Vagina (tissue), 2 donors: ENCODE measurements at regions not wholly inside any gene's neighbourhood (a gene's known extent, or its start where the extent isn't known, plus 50 kb on each side); places are given as distances from the start of the nearest gene placed in this dataset.
"Not testable (repeated sequence)": the region's sequence is repeated elsewhere in the genome, so short reads cannot be mapped to it uniquely, and the experiment has no call there.

Experiments used
- POLR2A ChIP-seq, 2 donors: fragments of 450-650 bp; IDR thresholded peaks; one replicate each; pipeline ENCODE4 v1.6.1; 2017; ENCODE audit warnings: antibody characterized with exemption in 2 of 2, mild to moderate bottlenecking in 2 of 2, moderate library complexity in 2 of 2
- POLR2AphosphoS5 ChIP-seq, 2 donors: sonication (generic); formaldehyde crosslinking; IDR thresholded peaks; one replicate each; pipeline ENCODE4 v1.9.0; 2017; ENCODE audit warnings: antibody characterized with exemption in 2 of 2, mild to moderate bottlenecking in 2 of 2, low read depth in 1 of 2; ENCODE audit not compliant: insufficient read depth in 1 of 2
- TF ChIP-seq, protein P1 (sequence below), 3 experiments: fragments of 450-650 bp in 2 of 3; fragments of 200-600 bp in 1 of 3; sonication (generic) in 1 of 3; IDR thresholded peaks; one replicate each; pipeline ENCODE4 v1.5.1; 2017 to 2019; ENCODE audit warnings: antibody characterized with exemption in 3 of 3, mild to moderate bottlenecking in 2 of 3, moderate library complexity in 2 of 3

DNA sequence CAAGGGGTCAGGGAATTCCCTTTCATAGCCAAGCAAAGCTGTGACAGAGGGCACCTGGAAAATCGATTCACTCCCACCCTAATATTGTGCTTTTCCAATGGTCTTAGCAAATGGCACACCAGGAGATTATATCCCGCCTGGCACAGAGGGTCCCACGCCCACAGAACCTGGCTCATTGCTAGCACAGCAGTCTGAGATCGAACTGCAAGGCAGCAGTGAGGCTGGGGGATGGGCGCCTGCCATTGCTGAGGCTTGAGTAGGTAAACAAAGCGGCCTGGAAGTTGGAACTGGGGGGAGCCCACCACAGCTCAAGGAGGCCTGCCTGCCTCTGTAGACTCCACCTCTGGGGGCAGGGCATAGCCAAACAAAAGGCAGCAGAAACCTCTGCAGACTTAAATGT is 72.7 kb upstream of the EPHA3 start:
- not testable (repeated sequence) for TF ChIP-seq POLR2A (IDR thresholded peaks at IDR 0.05); POLR2AphosphoS5 (IDR thresholded peaks at IDR 0.05; ENCODE audit: insufficient read depth in 1 of 2, low read depth in 1 of 2)
- TF ChIP-seq, protein P1, sequence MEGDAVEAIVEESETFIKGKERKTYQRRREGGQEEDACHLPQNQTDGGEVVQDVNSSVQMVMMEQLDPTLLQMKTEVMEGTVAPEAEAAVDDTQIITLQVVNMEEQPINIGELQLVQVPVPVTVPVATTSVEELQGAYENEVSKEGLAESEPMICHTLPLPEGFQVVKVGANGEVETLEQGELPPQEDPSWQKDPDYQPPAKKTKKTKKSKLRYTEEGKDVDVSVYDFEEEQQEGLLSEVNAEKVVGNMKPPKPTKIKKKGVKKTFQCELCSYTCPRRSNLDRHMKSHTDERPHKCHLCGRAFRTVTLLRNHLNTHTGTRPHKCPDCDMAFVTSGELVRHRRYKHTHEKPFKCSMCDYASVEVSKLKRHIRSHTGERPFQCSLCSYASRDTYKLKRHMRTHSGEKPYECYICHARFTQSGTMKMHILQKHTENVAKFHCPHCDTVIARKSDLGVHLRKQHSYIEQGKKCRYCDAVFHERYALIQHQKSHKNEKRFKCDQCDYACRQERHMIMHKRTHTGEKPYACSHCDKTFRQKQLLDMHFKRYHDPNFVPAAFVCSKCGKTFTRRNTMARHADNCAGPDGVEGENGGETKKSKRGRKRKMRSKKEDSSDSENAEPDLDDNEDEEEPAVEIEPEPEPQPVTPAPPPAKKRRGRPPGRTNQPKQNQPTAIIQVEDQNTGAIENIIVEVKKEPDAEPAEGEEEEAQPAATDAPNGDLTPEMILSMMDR (IDR thresholded peaks at IDR 0.05) = not testable (repeated sequence)
